ENCODE measurements at regions not wholly inside any gene's neighbourhood (a gene's known extent, or its start where the extent isn't known, plus 50 kb on each side); places are given as distances from the start of the nearest gene placed in this dataset.
"Not testable (repeated sequence)": the region's sequence is repeated elsewhere in the genome, so short reads cannot be mapped to it uniquely, and the experiment has no call there.

- H3K9ac ChIP-seq, H3K4me2 ChIP-seq, H3K4me3 ChIP-seq: not testable (repeated sequence)
Observed at GRCh38 chr16:29219562-29219961, 186.9 kb downstream of the NPIPB11 start.

DNA sequence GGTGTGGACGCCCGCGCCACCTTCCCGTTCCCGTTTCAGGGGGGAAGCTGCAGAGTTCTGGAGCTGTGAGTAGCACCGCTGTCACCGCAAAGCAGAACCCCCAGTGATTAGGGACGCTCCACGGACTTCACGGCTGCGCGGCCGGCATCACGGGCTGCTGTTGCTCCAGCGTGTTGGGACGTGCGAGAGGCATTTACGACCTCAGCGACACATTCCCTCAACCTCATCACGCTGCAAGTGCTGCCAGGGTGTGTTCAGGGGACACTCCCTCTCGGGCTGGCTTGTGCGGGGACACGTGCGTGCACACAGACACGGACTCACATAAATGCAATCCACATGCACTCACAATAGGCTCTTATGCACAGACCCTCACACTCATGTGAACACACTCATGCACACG lies 187.9 kb downstream of the NPIPB11 start:
- H3K36me3 ChIP-seq, H3K27me3 ChIP-seq, H3K4me1 ChIP-seq, H3K9ac ChIP-seq, H3K9me3 ChIP-seq, H3K4me2 ChIP-seq, H3K4me3 ChIP-seq, H4K20me1 ChIP-seq, H3K27ac ChIP-seq: not testable (repeated sequence)

More at GRCh38 chr16:29219562-29219961, 186.9 kb downstream of the NPIPB11 start:
- not testable (repeated sequence) for H3K9me3 ChIP-seq, H3K27ac ChIP-seq, H3K27me3 ChIP-seq, H3K4me1 ChIP-seq, H3K36me3 ChIP-seq, H4K20me1 ChIP-seq

- not testable (repeated sequence) for H3K9me3 ChIP-seq, H3K9ac ChIP-seq, H3K27ac ChIP-seq, H3K4me3 ChIP-seq, H4K20me1 ChIP-seq, H3K4me2 ChIP-seq, H3K27me3 ChIP-seq, H3K36me3 ChIP-seq, H3K4me1 ChIP-seq
Observed at GRCh38 chr16:29218171-29218570, 188.3 kb downstream of the NPIPB11 start.

GRCh38 chr16:29217752-29218126 lies 188.8 kb downstream of the NPIPB11 start:
- not testable (repeated sequence) for H3K4me1 ChIP-seq, H3K27ac ChIP-seq, H3K4me2 ChIP-seq, H4K20me1 ChIP-seq, H3K9ac ChIP-seq, H3K9me3 ChIP-seq, H3K4me3 ChIP-seq, H3K36me3 ChIP-seq, H3K27me3 ChIP-seq

GRCh38 chr16:29217104-29217751 lies 189.3 kb downstream of the NPIPB11 start:
- not testable (repeated sequence) for H4K20me1 ChIP-seq, H3K9ac ChIP-seq, H3K4me1 ChIP-seq, H3K36me3 ChIP-seq, H3K4me3 ChIP-seq, H3K9me3 ChIP-seq, H3K4me2 ChIP-seq, H3K27me3 ChIP-seq, H3K27ac ChIP-seq

DNA sequence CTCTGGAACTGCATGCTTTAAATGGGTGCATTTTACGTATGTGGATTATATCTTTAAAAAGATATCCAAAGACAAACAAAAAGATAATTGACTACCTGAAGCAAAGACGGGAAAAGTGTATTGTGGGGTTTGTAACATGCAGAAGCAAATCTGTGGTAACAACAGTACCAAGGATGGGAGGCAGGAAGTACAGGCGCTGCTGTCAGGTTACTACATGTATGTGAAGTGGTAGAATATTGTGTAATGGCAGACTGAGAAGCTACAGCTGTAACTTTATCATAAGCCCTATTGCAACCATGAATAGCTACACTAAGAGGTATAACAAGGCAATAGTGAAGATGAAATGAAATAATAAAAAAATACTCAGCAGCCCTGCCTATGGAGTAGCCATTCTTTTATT lies 192.7 kb downstream of the NPIPB11 start:
- H3K4me1 ChIP-seq, H3K27ac ChIP-seq, H3K9me3 ChIP-seq: not testable (repeated sequence)

GRCh38 chr16:29213251-29213650 lies 193.3 kb downstream of the NPIPB11 start:
- not testable (repeated sequence) for H4K20me1 ChIP-seq, H3K4me3 ChIP-seq, H3K27ac ChIP-seq, H3K36me3 ChIP-seq, H3K27me3 ChIP-seq, H3K4me1 ChIP-seq, H3K9ac ChIP-seq, H3K4me2 ChIP-seq, H3K9me3 ChIP-seq

More for the DNA sequence above, 192.7 kb downstream of the NPIPB11 start:
- H3K36me3 ChIP-seq, H3K9ac ChIP-seq, H3K4me3 ChIP-seq, H3K4me2 ChIP-seq, H4K20me1 ChIP-seq, H3K27me3 ChIP-seq: not testable (repeated sequence)

DNA sequence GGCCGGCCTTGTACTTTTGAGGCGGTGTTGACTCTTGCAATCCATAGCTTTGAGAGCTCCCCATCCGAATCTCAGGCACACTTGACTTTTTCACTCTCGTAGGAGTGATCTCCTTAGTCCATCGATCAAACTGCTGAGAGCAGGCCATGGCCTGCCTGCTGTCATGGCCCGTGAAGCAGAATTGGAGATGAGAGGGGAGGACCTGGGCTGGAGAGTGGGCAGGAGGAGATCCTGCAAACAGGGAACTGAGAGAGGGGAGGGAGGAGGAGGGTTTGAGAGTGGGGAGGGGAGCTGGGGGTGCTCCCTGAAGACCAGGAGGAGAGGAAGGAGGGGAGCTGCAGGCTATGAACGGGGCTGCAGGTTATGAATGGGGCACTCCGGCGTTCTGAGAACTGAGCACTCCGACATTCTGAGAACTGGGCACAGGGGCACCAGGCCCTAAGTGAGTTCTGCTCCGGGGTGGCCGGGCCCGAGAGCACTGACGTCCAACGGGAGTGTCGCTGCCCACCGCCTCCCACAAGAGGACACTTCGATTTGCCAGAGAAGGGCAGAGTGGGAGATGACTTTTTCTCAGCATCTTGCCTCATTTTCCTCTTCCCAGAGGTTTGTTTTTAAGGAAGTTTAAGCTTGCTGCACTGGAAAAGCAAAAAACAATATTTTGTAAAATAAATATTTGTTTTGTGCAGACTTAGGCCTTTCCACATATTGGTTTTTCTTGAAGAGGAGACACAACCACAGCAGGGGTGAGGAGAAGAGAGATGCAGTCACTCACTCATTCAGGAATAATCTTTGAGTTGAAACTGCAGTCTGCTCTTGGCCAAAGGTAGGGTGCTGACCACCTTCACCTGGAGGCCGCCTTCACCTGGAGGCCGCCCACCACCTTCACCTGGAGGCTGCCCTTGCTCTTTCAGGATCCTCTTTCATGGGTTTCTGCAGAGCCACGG lies 194.2 kb downstream of the NPIPB11 start:
- not testable (repeated sequence) for H4K20me1 ChIP-seq, H3K27ac ChIP-seq, H3K4me2 ChIP-seq, H3K36me3 ChIP-seq, H3K27me3 ChIP-seq, H3K9ac ChIP-seq, H3K9me3 ChIP-seq, H3K4me3 ChIP-seq, H3K4me1 ChIP-seq

- H3K9me3 ChIP-seq, H3K4me3 ChIP-seq, H3K4me1 ChIP-seq, H4K20me1 ChIP-seq, H3K9ac ChIP-seq, H3K27ac ChIP-seq, H3K36me3 ChIP-seq, H3K27me3 ChIP-seq, H3K4me2 ChIP-seq: not testable (repeated sequence)
Observed at GRCh38 chr16:29211456-29211855, 195.1 kb downstream of the NPIPB11 start.

DNA sequence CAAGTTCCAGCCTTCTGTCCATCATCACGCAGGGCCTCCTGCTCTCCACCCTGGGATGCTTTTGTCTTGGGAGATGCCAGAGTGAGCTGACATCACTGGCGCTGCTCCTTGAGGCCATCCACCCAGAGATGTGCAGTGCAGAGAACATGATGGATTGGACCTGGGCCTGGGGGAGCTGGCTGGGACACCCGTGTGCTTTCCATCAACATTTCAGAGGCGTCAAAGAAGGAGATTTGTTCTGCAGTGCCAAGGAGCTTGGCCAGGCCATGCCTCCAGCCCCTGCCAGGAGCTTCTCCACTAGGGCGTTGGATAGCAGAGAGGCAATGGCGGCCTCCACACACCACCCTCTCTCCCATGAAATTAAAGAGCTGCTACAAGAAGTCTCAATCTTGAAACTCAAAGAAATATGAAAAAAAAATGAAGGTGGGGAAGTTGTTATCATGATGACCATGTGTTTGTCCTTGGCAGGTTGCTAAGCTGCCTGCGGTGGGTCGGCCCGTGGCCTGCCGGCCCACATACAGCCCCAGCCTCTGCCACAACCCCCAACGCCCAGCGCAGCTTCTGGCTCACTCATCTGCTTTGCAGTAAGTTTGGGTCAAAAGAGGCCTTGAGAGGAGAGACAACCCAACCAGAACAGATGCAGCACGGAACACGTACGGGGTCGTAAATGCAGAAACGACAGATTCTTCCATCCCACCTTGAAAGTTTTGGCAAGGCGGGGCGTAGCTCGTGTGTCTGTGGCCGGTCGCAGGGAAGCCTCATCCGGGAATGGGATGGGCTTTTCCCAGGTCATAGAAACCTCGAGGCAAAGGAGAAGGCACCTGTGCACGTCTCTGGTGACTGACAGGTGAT lies 196.0 kb downstream of the NPIPB11 start:
- H3K27me3 ChIP-seq, H4K20me1 ChIP-seq, H3K4me1 ChIP-seq, H3K4me3 ChIP-seq, H3K36me3 ChIP-seq, H3K4me2 ChIP-seq, H3K9ac ChIP-seq, H3K9me3 ChIP-seq, H3K27ac ChIP-seq: not testable (repeated sequence)

DNA sequence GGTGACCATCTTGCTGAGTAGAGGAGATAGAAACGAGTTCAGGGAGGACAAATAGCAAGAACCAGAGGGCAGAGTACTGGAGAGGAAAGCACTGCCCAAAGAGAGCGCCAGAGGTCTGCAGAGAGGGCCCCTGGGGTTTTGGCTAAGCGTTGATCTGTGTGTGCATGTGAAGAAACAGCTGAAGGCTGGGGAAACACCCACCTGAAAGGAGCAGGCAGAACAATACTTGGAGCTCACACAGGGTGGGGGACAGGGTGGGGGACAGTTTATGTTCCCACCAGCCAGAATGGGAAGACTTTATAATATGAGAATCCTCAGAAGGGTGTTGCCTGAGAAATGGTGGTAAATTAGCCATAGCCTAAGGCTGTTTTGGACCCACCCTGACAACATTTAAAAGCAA lies 200.4 kb downstream of the NPIPB11 start:
- not testable (repeated sequence) for H3K4me3 ChIP-seq, H3K9me3 ChIP-seq, H3K27me3 ChIP-seq, H3K4me2 ChIP-seq, H3K27ac ChIP-seq, H3K9ac ChIP-seq, H3K36me3 ChIP-seq, H3K4me1 ChIP-seq, H4K20me1 ChIP-seq

- not testable (repeated sequence) for H3K4me1 ChIP-seq, H3K4me2 ChIP-seq, H3K4me3 ChIP-seq, H3K27ac ChIP-seq, H4K20me1 ChIP-seq, H3K36me3 ChIP-seq, H3K9ac ChIP-seq, H3K27me3 ChIP-seq, H3K9me3 ChIP-seq
Observed at GRCh38 chr16:29205151-29205550, 201.4 kb downstream of the NPIPB11 start.
